GM12892 (cell line): ENCODE measurements at regions not wholly inside any gene's neighbourhood (a gene's known extent, or its start where the extent isn't known, plus 50 kb on each side); places are given as distances from the start of the nearest gene placed in this dataset.

Source experiments
- POLR2A ChIP-seq: IDR thresholded peaks from 2 replicates; pipeline ENCODE4 v1.6.1; 2011; ENCODE audit warnings: low read depth, low read length, control low read depth
- POLR2AphosphoS5 ChIP-seq: IDR thresholded peaks from 2 replicates; pipeline ENCODE4 v1.6.1; 2011; ENCODE audit warnings: low read depth, low read length, control low read depth
- TAF1 ChIP-seq: IDR thresholded peaks from 2 replicates; pipeline ENCODE4 v1.6.1; 2011; ENCODE audit warnings: low read depth, mild to moderate bottlenecking, control low read depth, low read length, borderline replicate concordance

DNA sequence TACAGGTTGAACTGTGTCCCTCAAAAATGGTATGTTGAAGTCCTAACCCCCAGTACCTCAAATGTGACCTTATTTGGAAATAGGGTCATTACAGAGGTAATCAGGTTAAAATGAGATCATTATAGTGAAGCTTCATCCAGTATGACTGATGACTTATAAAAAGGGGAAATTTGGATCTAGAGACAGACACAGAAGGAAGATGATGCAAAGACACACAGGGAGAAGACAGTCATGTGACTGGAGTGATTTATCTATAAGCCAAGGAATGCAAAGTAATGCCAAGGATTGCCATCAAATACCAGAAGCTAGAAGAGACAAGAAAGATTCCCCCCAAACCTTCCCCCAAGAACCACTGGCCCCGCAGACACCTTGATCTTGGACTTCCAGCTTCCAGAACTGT lies 155.2 kb downstream of the RBMX2 start:
- TF ChIP-seq POLR2A (no peak), POLR2AphosphoS5 (no peak), TAF1 (no peak)
